ENCODE measurements at regions not wholly inside any gene's neighbourhood (a gene's known extent, or its start where the extent isn't known, plus 50 kb on each side); places are given as distances from the start of the nearest gene placed in this dataset.

DNA sequence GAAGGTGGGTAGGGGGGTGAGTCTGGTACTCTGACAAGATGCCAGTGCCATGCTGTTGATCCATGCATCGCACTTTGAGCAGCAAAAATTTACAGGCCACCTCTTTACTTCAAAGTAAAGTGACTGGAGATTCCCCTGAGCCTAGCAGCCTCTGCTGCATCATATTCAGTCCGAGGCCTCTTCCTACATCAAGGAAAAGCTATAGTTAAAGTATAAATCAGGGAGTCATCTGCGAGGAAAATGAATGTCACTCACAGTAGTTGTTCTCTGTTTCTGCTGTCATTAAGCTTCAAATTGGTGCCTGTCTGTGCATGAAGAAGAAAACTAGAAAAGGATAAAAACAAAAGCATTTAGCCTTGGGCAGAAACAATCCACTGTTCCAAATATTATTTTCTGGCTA is 706.2 kb downstream of the TBL1XR1 start:
- TF ChIP-seq POLR2A (IDR thresholded peaks at IDR 0.05; ENCODE audit: low read depth, low read length) (no peak), PAX5 (IDR thresholded peaks at IDR 0.05; ENCODE audit: insufficient read depth, low read length, severe bottlenecking) (no peak), POLR2AphosphoS5 (IDR thresholded peaks at IDR 0.05; ENCODE audit: low read depth, low read length) (no peak), TAF1 (IDR thresholded peaks at IDR 0.05; ENCODE audit: low read depth, low read length) (no peak)

Measured in GM12891 (cell line).